A549 (cell line): ENCODE measurements at regions not wholly inside any gene's neighbourhood (a gene's known extent, or its start where the extent isn't known, plus 50 kb on each side); places are given as distances from the start of the nearest gene placed in this dataset.

Experiments used
- BHLHE40 ChIP-seq: IDR thresholded peaks from 2 replicates; pipeline ENCODE4 v1.6.1; 2012; ENCODE audit warnings: low read depth, low read length, inconsistent platforms
- CHD2 ChIP-seq: fragments of 150-350 bp; IDR thresholded peaks from 2 replicates; pipeline ENCODE4 v1.6.1; 2014; ENCODE audit warnings: low read length; ENCODE audit not compliant: partially characterized antibody
- JUN ChIP-seq, 2 experiments: fragments of >200 bp; sonication (Bioruptor Twin); formaldehyde crosslinking; IDR thresholded peaks; 2 replicates in 1 of 2; 3 replicates in 1 of 2; pipeline ENCODE4 v1.6.1; 2016 to 2017
- POLR2A ChIP-seq: IDR thresholded peaks from 2 replicates; pipeline ENCODE4 v1.6.1; 2012; ENCODE audit warnings: mild to moderate bottlenecking, low read length
- RCOR1 ChIP-seq: fragments of 150-350 bp; IDR thresholded peaks from 2 replicates; pipeline ENCODE4 v1.6.1; 2014; ENCODE audit warnings: antibody characterized with exemption, low read length, low read depth
- TF ChIP-seq, protein P1 (sequence below): fragments of >200 bp; sonication (Bioruptor Twin); formaldehyde crosslinking; IDR thresholded peaks from 3 replicates; pipeline ENCODE4 v1.5.1; 2016
- TF ChIP-seq, protein P2 (sequence below): fragments of 450-650 bp; IDR thresholded peaks from 2 replicates; pipeline ENCODE4 v1.6.1; 2014; ENCODE audit warnings: antibody characterized with exemption
- TF ChIP-seq, protein P3 (sequence below): IDR thresholded peaks from 2 replicates; pipeline ENCODE4 v1.6.1; 2012; ENCODE audit warnings: low read depth, borderline replicate concordance
- TF ChIP-seq, protein P4 (sequence below): fragments of 150-350 bp; IDR thresholded peaks from 2 replicates; pipeline ENCODE4 v1.6.1; 2014; ENCODE audit warnings: low read depth, mild to moderate bottlenecking, low read length

DNA sequence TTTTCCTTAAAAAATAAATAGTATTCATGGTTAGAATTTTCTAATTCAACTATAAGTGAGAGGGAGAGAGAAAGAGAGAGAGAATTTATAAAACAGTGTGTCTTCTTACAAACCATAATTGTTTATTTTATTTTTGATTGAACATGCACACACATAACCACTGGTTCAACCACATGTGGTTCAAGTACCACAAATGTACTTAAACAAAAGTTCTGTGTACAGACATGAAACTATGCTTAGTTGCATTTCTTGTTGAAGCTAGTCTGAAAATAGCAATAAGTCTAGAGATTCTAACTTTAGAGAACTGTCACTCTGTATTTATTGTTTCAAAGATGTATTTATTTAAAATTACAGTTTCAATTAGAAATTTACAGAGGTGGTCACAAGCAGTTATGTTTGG lies 130.6 kb upstream of the PDE4D start:
- TF ChIP-seq JUN (IDR thresholded peaks at IDR 0.05): no peak
- TF ChIP-seq, protein P1, sequence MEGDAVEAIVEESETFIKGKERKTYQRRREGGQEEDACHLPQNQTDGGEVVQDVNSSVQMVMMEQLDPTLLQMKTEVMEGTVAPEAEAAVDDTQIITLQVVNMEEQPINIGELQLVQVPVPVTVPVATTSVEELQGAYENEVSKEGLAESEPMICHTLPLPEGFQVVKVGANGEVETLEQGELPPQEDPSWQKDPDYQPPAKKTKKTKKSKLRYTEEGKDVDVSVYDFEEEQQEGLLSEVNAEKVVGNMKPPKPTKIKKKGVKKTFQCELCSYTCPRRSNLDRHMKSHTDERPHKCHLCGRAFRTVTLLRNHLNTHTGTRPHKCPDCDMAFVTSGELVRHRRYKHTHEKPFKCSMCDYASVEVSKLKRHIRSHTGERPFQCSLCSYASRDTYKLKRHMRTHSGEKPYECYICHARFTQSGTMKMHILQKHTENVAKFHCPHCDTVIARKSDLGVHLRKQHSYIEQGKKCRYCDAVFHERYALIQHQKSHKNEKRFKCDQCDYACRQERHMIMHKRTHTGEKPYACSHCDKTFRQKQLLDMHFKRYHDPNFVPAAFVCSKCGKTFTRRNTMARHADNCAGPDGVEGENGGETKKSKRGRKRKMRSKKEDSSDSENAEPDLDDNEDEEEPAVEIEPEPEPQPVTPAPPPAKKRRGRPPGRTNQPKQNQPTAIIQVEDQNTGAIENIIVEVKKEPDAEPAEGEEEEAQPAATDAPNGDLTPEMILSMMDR: no peak
- no peak for TF ChIP-seq RCOR1
- no peak for TF ChIP-seq POLR2A
- TF ChIP-seq, protein P2, sequence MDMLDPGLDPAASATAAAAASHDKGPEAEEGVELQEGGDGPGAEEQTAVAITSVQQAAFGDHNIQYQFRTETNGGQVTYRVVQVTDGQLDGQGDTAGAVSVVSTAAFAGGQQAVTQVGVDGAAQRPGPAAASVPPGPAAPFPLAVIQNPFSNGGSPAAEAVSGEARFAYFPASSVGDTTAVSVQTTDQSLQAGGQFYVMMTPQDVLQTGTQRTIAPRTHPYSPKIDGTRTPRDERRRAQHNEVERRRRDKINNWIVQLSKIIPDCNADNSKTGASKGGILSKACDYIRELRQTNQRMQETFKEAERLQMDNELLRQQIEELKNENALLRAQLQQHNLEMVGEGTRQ: no peak
- no peak for TF ChIP-seq BHLHE40
- TF ChIP-seq, protein P3, sequence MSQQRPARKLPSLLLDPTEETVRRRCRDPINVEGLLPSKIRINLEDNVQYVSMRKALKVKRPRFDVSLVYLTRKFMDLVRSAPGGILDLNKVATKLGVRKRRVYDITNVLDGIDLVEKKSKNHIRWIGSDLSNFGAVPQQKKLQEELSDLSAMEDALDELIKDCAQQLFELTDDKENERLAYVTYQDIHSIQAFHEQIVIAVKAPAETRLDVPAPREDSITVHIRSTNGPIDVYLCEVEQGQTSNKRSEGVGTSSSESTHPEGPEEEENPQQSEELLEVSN: no peak
- no peak for TF ChIP-seq CHD2
- TF ChIP-seq, protein P4, sequence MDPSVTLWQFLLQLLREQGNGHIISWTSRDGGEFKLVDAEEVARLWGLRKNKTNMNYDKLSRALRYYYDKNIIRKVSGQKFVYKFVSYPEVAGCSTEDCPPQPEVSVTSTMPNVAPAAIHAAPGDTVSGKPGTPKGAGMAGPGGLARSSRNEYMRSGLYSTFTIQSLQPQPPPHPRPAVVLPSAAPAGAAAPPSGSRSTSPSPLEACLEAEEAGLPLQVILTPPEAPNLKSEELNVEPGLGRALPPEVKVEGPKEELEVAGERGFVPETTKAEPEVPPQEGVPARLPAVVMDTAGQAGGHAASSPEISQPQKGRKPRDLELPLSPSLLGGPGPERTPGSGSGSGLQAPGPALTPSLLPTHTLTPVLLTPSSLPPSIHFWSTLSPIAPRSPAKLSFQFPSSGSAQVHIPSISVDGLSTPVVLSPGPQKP: no peak
